Panc1 (cell line): ENCODE measurements at regions not wholly inside any gene's neighbourhood (a gene's known extent, or its start where the extent isn't known, plus 50 kb on each side); places are given as distances from the start of the nearest gene placed in this dataset.

Source experiments
- CTCF ChIP-seq: fragments of 450-650 bp; IDR thresholded peaks from 2 replicates; pipeline ENCODE4 v1.5.1; 2017; ENCODE audit warnings: mild to moderate bottlenecking
- POLR2AphosphoS5 ChIP-seq: IDR thresholded peaks from 2 replicates; pipeline ENCODE4 v1.6.1; 2012; ENCODE audit warnings: mild to moderate bottlenecking, low read depth, low read length, moderate library complexity
- REST ChIP-seq, 2 experiments: IDR thresholded peaks; 2 replicates each; pipeline ENCODE4 v1.6.1; 2011 to 2012; ENCODE audit warnings: low read depth in 2 of 2, control low read depth in 1 of 2, low read length in 1 of 2, mild to moderate bottlenecking in 1 of 2, moderate library complexity in 1 of 2; ENCODE audit not compliant: insufficient read depth in 1 of 2
- SIN3A ChIP-seq: IDR thresholded peaks from 2 replicates; pipeline ENCODE4 v1.6.1; 2012; ENCODE audit warnings: low read depth, mild to moderate bottlenecking, low read length, moderate library complexity, borderline replicate concordance; ENCODE audit not compliant: insufficient read depth

DNA sequence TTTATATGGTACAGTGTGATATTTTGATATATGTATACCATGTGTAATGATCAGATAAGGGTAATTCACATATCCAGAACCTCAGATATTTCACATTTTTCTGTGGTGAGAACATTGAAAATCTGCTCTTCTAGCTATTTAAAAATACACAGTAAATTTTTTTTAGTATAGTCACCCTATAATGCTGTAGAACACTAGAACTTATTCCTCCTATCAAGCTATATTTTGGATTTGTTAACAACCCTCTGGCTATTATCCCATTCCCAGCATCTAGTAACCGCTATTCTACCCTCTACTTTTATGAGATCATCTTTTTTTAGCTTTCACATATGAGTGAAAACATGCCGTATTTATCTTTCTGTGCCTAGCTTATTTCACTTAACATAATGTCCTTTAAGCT is 65.5 kb upstream of the SYT9 start:
- no peak for TF ChIP-seq CTCF
- TF ChIP-seq POLR2AphosphoS5, result no peak
- no peak for TF ChIP-seq REST (IDR thresholded peaks at IDR 0.05; ENCODE audit: insufficient read depth in 1 of 2, low read depth in 2 of 2, low read length in 1 of 2)
- no peak for TF ChIP-seq SIN3A
